ENCODE measurements at regions not wholly inside any gene's neighbourhood (a gene's known extent, or its start where the extent isn't known, plus 50 kb on each side); places are given as distances from the start of the nearest gene placed in this dataset.

GRCh38 chr7:101712652-101713051 is 83.6 kb upstream of the MYL10 start:
- TF ChIP-seq EZH2phosphoT487 (IDR thresholded peaks at IDR 0.05; ENCODE audit: borderline replicate concordance, low read length): no peak
- TF ChIP-seq EZH2 (IDR thresholded peaks at IDR 0.05; ENCODE audit: low read length, unreplicated experiment): no peak
